ENCODE measurements at regions not wholly inside any gene's neighbourhood (a gene's known extent, or its start where the extent isn't known, plus 50 kb on each side); places are given as distances from the start of the nearest gene placed in this dataset.

- Histone ChIP-seq H3K9me3 (ENCODE audit: control insufficient read depth, insufficient read depth, low read length) (no peaks in the 10 kb centered on the region; the same call in 1 of the 2 replicates), H3K4me3 (ENCODE audit: low read depth, low read length) (no peak overlapping the region), H3K27ac (ENCODE audit: low read depth, low read length) (no peak overlapping the region), H3K27me3 (ENCODE audit: control insufficient read depth, insufficient read depth, low read length) (no peaks in the 10 kb centered on the region)
- POLR2A ChIA-PET = no interaction called here
- DNase-seq (ENCODE audit: low read depth, low spot score) = no peak
- TF ChIP-seq, protein P1, sequence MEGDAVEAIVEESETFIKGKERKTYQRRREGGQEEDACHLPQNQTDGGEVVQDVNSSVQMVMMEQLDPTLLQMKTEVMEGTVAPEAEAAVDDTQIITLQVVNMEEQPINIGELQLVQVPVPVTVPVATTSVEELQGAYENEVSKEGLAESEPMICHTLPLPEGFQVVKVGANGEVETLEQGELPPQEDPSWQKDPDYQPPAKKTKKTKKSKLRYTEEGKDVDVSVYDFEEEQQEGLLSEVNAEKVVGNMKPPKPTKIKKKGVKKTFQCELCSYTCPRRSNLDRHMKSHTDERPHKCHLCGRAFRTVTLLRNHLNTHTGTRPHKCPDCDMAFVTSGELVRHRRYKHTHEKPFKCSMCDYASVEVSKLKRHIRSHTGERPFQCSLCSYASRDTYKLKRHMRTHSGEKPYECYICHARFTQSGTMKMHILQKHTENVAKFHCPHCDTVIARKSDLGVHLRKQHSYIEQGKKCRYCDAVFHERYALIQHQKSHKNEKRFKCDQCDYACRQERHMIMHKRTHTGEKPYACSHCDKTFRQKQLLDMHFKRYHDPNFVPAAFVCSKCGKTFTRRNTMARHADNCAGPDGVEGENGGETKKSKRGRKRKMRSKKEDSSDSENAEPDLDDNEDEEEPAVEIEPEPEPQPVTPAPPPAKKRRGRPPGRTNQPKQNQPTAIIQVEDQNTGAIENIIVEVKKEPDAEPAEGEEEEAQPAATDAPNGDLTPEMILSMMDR (IDR thresholded peaks at IDR 0.05; ENCODE audit: low read depth, low read length) = no peak
- CTCF ChIA-PET = no interaction called here
Measured at GRCh38 chr11:36985562-36985961, 387.5 kb upstream of the RAG2 start.

- Histone ChIP-seq H3K9me3 (ENCODE audit: control insufficient read depth, insufficient read depth, low read length) (no peaks in the 10 kb centered on the region; the same call in 1 of the 2 replicates), H3K4me3 (ENCODE audit: low read depth, low read length) (no peak overlapping the region), H3K27me3 (ENCODE audit: control insufficient read depth, insufficient read depth, low read length) (no peaks in the 10 kb centered on the region), H3K27ac (ENCODE audit: low read depth, low read length) (no peak overlapping the region)
- DNase-seq (ENCODE audit: low read depth, low spot score) = no peak
- ChIA-PET CTCF (no interaction called here), POLR2A (no interaction called here)
- TF ChIP-seq, protein P1 (IDR thresholded peaks at IDR 0.05; ENCODE audit: low read depth, low read length) = no peak
Measured at GRCh38 chr11:36976741-36977140, 378.7 kb upstream of the RAG2 start.

- CTCF ChIA-PET = interaction anchor here (0.7 kb wide), 1 partner anchor 867 kb away, joined by 3 read pairs; no protein-coding TSS in a partner anchor
Measured at GRCh38 chr11:36974771-36975170, 376.7 kb upstream of the RAG2 start.

DNA sequence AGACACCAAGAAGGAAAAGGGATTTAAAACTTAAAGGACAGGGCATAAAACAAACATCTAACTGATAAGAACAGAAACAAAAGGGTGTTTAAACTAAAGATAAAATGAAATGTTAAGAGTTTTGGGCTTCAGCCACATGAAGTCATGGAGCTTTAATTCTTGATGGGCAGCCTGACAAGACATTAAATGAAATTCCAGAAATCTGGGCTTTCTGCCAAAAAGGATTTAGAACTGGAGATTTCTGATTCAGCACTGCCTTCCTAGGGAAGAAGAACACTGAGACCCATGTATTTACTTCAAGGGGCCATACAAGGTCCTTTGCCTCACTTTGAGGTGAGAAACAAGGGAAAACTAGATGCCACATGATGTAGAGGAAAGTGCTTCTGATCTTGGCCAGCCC lies 355.9 kb upstream of the RAG2 start:
- Histone ChIP-seq H3K27ac (ENCODE audit: low read depth, low read length) (no peak overlapping the region), H3K4me3 (ENCODE audit: low read depth, low read length) (no peak overlapping the region), H3K27me3 (ENCODE audit: control insufficient read depth, insufficient read depth, low read length) (no peaks in the 10 kb centered on the region), H3K9me3 (ENCODE audit: control insufficient read depth, insufficient read depth, low read length) (no peaks in the 10 kb centered on the region)
- ChIA-PET CTCF (no interaction called here), POLR2A (no interaction called here)
- no peak for DNase-seq (ENCODE audit: low read depth, low spot score)
- TF ChIP-seq, protein P1 (IDR thresholded peaks at IDR 0.05; ENCODE audit: low read depth, low read length) = no peak

More at GRCh38 chr11:36974771-36975170, 376.7 kb upstream of the RAG2 start:
- Histone ChIP-seq H3K9me3 (ENCODE audit: control insufficient read depth, insufficient read depth, low read length) (no peaks in the 10 kb centered on the region; the same call in 1 of the 2 replicates), H3K27ac (ENCODE audit: low read depth, low read length) (no peak overlapping the region), H3K4me3 (ENCODE audit: low read depth, low read length) (no peak overlapping the region), H3K27me3 (ENCODE audit: control insufficient read depth, insufficient read depth, low read length) (no peaks in the 10 kb centered on the region)
- TF ChIP-seq, protein P1 (IDR thresholded peaks at IDR 0.05; ENCODE audit: low read depth, low read length) = no peak
- DNase-seq (ENCODE audit: low read depth, low spot score) = no peak
- POLR2A ChIA-PET = no interaction called here

DNA sequence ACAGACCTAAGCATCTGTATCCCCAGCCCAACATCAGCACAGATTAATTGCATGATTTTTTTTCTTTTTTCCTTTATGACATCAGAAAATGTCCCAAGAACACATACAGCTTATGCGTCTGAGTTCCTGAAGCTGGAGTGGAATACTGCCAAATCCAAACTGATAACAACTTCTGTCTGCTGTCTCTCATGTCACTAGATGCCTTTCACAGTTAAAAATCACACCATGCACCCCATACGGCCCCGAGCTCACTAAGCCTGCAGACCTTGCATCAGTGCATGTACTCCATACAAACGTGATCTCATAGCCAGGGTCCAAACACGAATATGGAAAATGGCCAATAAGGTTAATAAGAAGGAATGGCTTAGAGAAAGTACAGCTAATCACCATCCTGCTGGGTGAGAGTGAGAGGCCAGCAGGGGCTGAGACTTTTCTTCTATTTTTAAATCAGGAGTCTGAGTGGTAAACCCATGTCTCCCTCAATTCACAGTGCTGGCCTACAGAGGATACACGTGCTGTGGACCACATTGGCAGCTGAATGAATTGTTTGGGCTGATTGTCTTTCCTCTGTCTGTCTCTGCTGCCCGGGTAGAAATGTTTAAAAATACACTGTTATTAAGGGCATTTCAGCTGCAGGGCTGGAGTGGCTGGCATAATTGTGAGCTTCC lies 350.6 kb upstream of the RAG2 start:
- ChIA-PET POLR2A (no interaction called here), CTCF (no interaction called here)
- no peak for DNase-seq (ENCODE audit: low read depth, low spot score)
- no peak overlapping the region for H3K27ac ChIP-seq (ENCODE audit: low read depth, low read length)
- H3K9me3 ChIP-seq (ENCODE audit: control insufficient read depth, insufficient read depth, low read length) = no peaks in the 10 kb centered on the region
- TF ChIP-seq, protein P1 (IDR thresholded peaks at IDR 0.05; ENCODE audit: low read depth, low read length) = no peak
- H3K27me3 ChIP-seq (ENCODE audit: control insufficient read depth, insufficient read depth, low read length) = no peaks in the 10 kb centered on the region
- no peak overlapping the region for H3K4me3 ChIP-seq (ENCODE audit: low read depth, low read length)
